ENCODE measurements at regions not wholly inside any gene's neighbourhood (a gene's known extent, or its start where the extent isn't known, plus 50 kb on each side); places are given as distances from the start of the nearest gene placed in this dataset.

DNA sequence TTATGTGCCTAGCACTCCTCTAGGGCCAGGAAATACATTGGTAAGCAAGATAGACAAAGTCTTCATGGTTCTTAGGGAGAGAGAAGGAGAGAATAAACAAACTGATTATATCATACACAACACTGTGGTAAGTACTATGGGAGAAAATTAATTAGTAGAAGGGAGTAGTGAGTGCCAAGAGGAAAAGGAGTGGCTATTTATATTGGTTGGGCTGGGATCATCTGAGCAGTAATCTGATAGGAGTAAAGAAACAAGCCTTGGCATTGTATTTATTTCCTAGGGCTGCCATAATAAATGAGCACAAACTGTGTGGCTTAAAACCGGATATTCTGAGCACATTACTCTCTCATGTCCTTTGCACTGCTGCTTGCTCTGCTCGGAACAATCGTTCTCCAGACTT, 158.1 kb upstream of the PHF14 start:
- no peak for ATAC-seq
- DNase-seq = no peak
- no peaks in the 10 kb centered on the region for H3K36me3 Mint-ChIP-seq (ENCODE audit: low read depth)
- no peaks in the 10 kb centered on the region for H3K27me3 Mint-ChIP-seq
- no peaks in the 10 kb centered on the region for H3K4me1 Mint-ChIP-seq (ENCODE audit: low read depth)
- no peak overlapping the region for H3K27ac Mint-ChIP-seq
- ChIA-PET CTCF (no interaction called here), POLR2A (no interaction called here)
- H3K4me3 Mint-ChIP-seq = no peak overlapping the region
- TF ChIP-seq, protein P1, sequence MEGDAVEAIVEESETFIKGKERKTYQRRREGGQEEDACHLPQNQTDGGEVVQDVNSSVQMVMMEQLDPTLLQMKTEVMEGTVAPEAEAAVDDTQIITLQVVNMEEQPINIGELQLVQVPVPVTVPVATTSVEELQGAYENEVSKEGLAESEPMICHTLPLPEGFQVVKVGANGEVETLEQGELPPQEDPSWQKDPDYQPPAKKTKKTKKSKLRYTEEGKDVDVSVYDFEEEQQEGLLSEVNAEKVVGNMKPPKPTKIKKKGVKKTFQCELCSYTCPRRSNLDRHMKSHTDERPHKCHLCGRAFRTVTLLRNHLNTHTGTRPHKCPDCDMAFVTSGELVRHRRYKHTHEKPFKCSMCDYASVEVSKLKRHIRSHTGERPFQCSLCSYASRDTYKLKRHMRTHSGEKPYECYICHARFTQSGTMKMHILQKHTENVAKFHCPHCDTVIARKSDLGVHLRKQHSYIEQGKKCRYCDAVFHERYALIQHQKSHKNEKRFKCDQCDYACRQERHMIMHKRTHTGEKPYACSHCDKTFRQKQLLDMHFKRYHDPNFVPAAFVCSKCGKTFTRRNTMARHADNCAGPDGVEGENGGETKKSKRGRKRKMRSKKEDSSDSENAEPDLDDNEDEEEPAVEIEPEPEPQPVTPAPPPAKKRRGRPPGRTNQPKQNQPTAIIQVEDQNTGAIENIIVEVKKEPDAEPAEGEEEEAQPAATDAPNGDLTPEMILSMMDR (IDR thresholded peaks at IDR 0.05) = no peak
- no peaks in the 10 kb centered on the region for H3K9me3 Mint-ChIP-seq
- intact Hi-C loops (cut with micrococcal nuclease) = no loop called here

DNA sequence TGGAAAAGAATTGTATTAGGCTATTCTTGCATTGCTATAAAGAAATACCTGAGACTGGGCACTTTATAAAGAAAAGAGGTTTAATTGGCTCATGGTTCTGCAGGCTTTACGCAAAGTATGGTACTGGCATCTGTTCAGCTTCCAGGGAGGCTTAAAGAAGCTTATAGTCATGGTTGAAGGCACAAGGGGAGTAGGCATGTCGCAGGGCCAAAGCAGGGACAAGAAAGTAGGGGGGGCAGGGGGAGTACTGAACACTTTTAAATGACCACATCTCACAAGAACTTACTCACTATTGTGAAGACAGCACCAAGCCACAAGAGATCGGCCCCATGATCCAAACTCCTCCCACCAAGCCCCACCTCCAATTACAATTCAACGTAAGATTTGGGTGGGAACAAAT, 152.5 kb upstream of the PHF14 start:
- TF ChIP-seq, protein P1 (IDR thresholded peaks at IDR 0.05) = no peak
- intact Hi-C loops (cut with micrococcal nuclease) = no loop called here
- ChIA-PET CTCF (no interaction called here), POLR2A (no interaction called here)
- Mint-ChIP-seq H3K27me3 (no peaks in the 10 kb centered on the region), H3K4me3 (no peak overlapping the region), H3K36me3 (ENCODE audit: low read depth) (no peaks in the 10 kb centered on the region), H3K9me3 (no peaks in the 10 kb centered on the region), H3K27ac (no peak overlapping the region), H3K4me1 (ENCODE audit: low read depth) (no peaks in the 10 kb centered on the region)
- no peak for DNase-seq
- no peak for ATAC-seq

DNA sequence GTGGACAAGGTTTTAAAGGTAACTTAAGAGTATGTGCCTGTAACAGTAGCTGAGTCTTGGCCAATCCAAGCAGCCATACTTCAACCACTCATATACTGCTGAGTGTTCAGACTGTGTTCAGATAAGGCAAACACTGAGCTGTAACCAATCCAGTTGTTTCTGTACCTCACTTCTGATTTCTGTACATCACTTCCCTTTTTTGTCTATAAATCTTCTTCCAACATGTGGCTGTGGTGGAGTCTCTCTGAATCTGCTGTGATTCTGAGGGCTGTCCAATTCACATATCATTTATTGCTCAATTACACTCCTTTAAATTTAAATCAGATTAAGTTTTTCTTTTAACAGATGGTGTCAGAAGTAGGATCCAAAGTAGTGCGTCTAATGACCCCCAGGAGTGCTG, 149.5 kb upstream of the PHF14 start:
- CTCF ChIA-PET = no interaction called here
- Mint-ChIP-seq H3K9me3 (no peaks in the 10 kb centered on the region), H3K27ac (no peak overlapping the region), H3K4me1 (ENCODE audit: low read depth) (no peaks in the 10 kb centered on the region), H3K27me3 (no peaks in the 10 kb centered on the region), H3K36me3 (ENCODE audit: low read depth) (no peaks in the 10 kb centered on the region), H3K4me3 (no peak overlapping the region)
- intact Hi-C loops (cut with micrococcal nuclease) = no loop called here
- TF ChIP-seq, protein P1 (IDR thresholded peaks at IDR 0.05) = no peak
- DNase-seq (no peak), ATAC-seq (no peak)
- POLR2A ChIA-PET = no interaction called here

DNA sequence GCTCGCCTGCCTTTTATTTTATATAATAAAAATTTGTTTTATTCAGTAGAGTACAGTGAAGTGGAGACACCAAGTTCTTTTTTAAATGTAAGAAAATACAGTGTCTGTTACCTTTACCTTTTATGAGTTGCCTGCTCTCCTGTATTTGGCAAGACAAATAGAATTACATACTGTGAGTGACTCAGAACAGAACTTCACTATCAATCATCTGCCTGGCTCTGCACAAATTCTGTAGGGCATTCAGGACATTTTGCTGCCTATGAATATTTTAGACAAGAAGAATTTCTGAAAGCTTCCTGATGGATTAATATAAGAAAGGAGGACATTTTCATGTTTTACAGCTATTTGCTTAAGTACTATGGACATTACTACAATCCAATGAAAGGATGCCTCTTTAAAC, 135.4 kb upstream of the PHF14 start:
- Mint-ChIP-seq H3K36me3 (ENCODE audit: low read depth) (no peaks in the 10 kb centered on the region), H3K27me3 (no peaks in the 10 kb centered on the region), H3K4me3 (no peak overlapping the region), H3K4me1 (ENCODE audit: low read depth) (no peaks in the 10 kb centered on the region), H3K9me3 (no peaks in the 10 kb centered on the region), H3K27ac (no peak overlapping the region)
- intact Hi-C loops (cut with micrococcal nuclease) = no loop called here
- no peak for ATAC-seq
- TF ChIP-seq, protein P1 (IDR thresholded peaks at IDR 0.05) = no peak
- no peak for DNase-seq
- POLR2A ChIA-PET = no interaction called here
- CTCF ChIA-PET = interaction anchor here (1.4 to 1.5 kb wide), 2 partner anchors 13 to 19 kb away, joined by 3 to 4 read pairs; no protein-coding TSS in a partner anchor

DNA sequence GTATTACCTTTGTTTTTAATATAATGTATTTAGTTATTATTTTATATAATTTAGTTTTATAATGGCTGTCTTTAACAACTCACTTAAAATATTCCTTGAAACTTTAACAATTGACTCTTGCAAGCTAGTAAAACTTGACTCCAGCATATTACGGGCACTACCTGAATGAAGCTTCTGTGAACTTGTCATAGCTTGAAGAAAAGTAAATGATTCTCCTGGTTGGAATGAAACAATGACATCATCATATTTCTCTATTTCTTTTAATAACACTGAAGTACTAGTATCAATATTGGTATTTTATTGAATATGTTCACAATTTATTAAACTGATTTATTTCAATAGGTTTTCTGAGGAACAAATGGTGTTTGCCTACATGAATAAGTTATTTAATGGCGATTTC, 128.4 kb upstream of the PHF14 start:
- intact Hi-C loops (cut with micrococcal nuclease) = no loop called here
- Mint-ChIP-seq H3K36me3 (ENCODE audit: low read depth) (no peaks in the 10 kb centered on the region), H3K9me3 (no peaks in the 10 kb centered on the region), H3K4me3 (no peak overlapping the region), H3K27ac (no peak overlapping the region), H3K27me3 (peaks cover 4% of the 10 kb centered on the region), H3K4me1 (ENCODE audit: low read depth) (no peaks in the 10 kb centered on the region)
- DNase-seq (no peak), ATAC-seq (no peak)
- POLR2A ChIA-PET = no interaction called here
- CTCF ChIA-PET = no interaction called here
- TF ChIP-seq, protein P1 (IDR thresholded peaks at IDR 0.05) = no peak
